Suprapubic skin (tissue), 4 donors: ENCODE measurements at regions not wholly inside any gene's neighbourhood (a gene's known extent, or its start where the extent isn't known, plus 50 kb on each side); places are given as distances from the start of the nearest gene placed in this dataset.

Experiments used
- DNase-seq, 2 donors: peaks; one replicate each; pipeline ENCODE4 v3.0.0-alpha.2; 2019; ENCODE audit warnings: low spot score in 2 of 2
- H3K27ac ChIP-seq: fragments of 200-600 bp; sonication (generic); one replicate; pipeline ENCODE4 v1.5.1; 2019
- H3K27me3 ChIP-seq: fragments of 200-600 bp; sonication (generic); one replicate; pipeline ENCODE4 v1.5.1; 2019
- H3K36me3 ChIP-seq: fragments of 200-600 bp; sonication (generic); one replicate; pipeline ENCODE4 v1.5.1; 2019
- H3K4me1 ChIP-seq: fragments of 200-600 bp; sonication (generic); one replicate; pipeline ENCODE4 v1.5.1; 2019
- H3K4me3 ChIP-seq: fragments of 200-600 bp; sonication (generic); one replicate; pipeline ENCODE4 v1.5.1; 2019; ENCODE audit warnings: mild to moderate bottlenecking
- H3K9me3 ChIP-seq: fragments of 200-600 bp; sonication (generic); one replicate; pipeline ENCODE4 v1.5.1; 2019
- CTCF ChIP-seq, 2 donors: fragments of 200-600 bp in 1 of 2; fragments of 450-650 bp in 1 of 2; sonication (generic) in 1 of 2; IDR thresholded peaks; one replicate each; pipeline ENCODE4 v1.5.1; 2016 to 2019; ENCODE audit warnings: antibody characterized with exemption in 2 of 2, mild to moderate bottlenecking in 1 of 2, moderate library complexity in 1 of 2
- EP300 ChIP-seq: sonication (generic); formaldehyde crosslinking; IDR thresholded peaks from one replicate; pipeline ENCODE4 v1.6.1; 2017; ENCODE audit warnings: antibody characterized with exemption
- POLR2A ChIP-seq, 2 donors: fragments of 450-650 bp; IDR thresholded peaks; one replicate each; pipeline ENCODE4 v1.6.1; 2017; ENCODE audit warnings: antibody characterized with exemption in 2 of 2, mild to moderate bottlenecking in 2 of 2, moderate library complexity in 2 of 2
- POLR2AphosphoS5 ChIP-seq, 3 donors: sonication (generic); formaldehyde crosslinking; IDR thresholded peaks; one replicate each; pipeline ENCODE4 v1.6.1; 2017; ENCODE audit warnings: antibody characterized with exemption in 3 of 3
- WGBS: methylation state at CpG from one replicate; pipeline ENCODE4 v1.1.5; 2018; 5-methylcytosine and 5-hydroxymethylcytosine counted together

GRCh38 chr17:56679115-56679776 lies 85.7 kb downstream of the NOG start:
- H3K27ac ChIP-seq = no peak overlapping the region
- 10% methylated on average over 12 of the region's 12 CpGs for WGBS
- H3K4me1 ChIP-seq = peaks cover 14% of the 10 kb centered on the region
- no peaks in the 10 kb centered on the region for H3K36me3 ChIP-seq
- DNase-seq = no peak
- H3K9me3 ChIP-seq = no peaks in the 10 kb centered on the region
- TF ChIP-seq POLR2A (IDR thresholded peaks at IDR 0.05) = no peak
- peak in 1 of 2 donors; percentile 27 for TF ChIP-seq CTCF (IDR thresholded peaks at IDR 0.05)
- no peak for TF ChIP-seq POLR2AphosphoS5 (IDR thresholded peaks at IDR 0.05)
- no peak for TF ChIP-seq EP300
- peaks cover 69% of the 10 kb centered on the region for H3K27me3 ChIP-seq
- H3K4me3 ChIP-seq = peak overlapping the region; percentile 26

GRCh38 chr17:56679777-56680422 lies 86.4 kb downstream of the NOG start:
- no peaks in the 10 kb centered on the region for H3K36me3 ChIP-seq
- peaks cover 14% of the 10 kb centered on the region for H3K4me1 ChIP-seq
- no peaks in the 10 kb centered on the region for H3K9me3 ChIP-seq
- no peak overlapping the region for H3K27ac ChIP-seq
- H3K27me3 ChIP-seq = peaks cover 75% of the 10 kb centered on the region
- no peak for DNase-seq
- no peak overlapping the region for H3K4me3 ChIP-seq
- TF ChIP-seq POLR2AphosphoS5 (IDR thresholded peaks at IDR 0.05) (no peak), CTCF (IDR thresholded peaks at IDR 0.05) (no peak), EP300 (no peak), POLR2A (IDR thresholded peaks at IDR 0.05) (no peak)
- 40% methylated on average over 6 of the region's 6 CpGs for WGBS

- WGBS = 83% methylated on average over 3 of the region's 3 CpGs
- Histone ChIP-seq H3K36me3 (no peaks in the 10 kb centered on the region), H3K9me3 (no peaks in the 10 kb centered on the region), H3K4me3 (no peak overlapping the region), H3K27ac (no peak overlapping the region), H3K27me3 (peaks cover 72% of the 10 kb centered on the region), H3K4me1 (peaks cover 14% of the 10 kb centered on the region)
- TF ChIP-seq POLR2AphosphoS5 (IDR thresholded peaks at IDR 0.05) (no peak), EP300 (no peak), CTCF (IDR thresholded peaks at IDR 0.05) (no peak), POLR2A (IDR thresholded peaks at IDR 0.05) (no peak)
- DNase-seq = no peak
Measured at GRCh38 chr17:56680676-56681075, 87.2 kb downstream of the NOG start.

GRCh38 chr17:56681561-56682266 lies 88.2 kb downstream of the NOG start:
- H3K4me1 ChIP-seq = peaks cover 14% of the 10 kb centered on the region
- H3K4me3 ChIP-seq = no peak overlapping the region
- H3K36me3 ChIP-seq = no peaks in the 10 kb centered on the region
- no peak for DNase-seq
- TF ChIP-seq POLR2AphosphoS5 (IDR thresholded peaks at IDR 0.05) (no peak), EP300 (no peak), POLR2A (IDR thresholded peaks at IDR 0.05) (no peak), CTCF (IDR thresholded peaks at IDR 0.05) (no peak)
- no peaks in the 10 kb centered on the region for H3K9me3 ChIP-seq
- peaks cover 64% of the 10 kb centered on the region for H3K27me3 ChIP-seq
- H3K27ac ChIP-seq = no peak overlapping the region
- 61% methylated on average over 3 of the region's 3 CpGs for WGBS

GRCh38 chr17:56688151-56688550 lies 94.7 kb downstream of the NOG start:
- Histone ChIP-seq H3K9me3 (no peaks in the 10 kb centered on the region), H3K36me3 (no peaks in the 10 kb centered on the region), H3K4me1 (no peaks in the 10 kb centered on the region), H3K4me3 (no peak overlapping the region), H3K27me3 (peaks cover 18% of the 10 kb centered on the region), H3K27ac (no peak overlapping the region)
- no peak for DNase-seq
- TF ChIP-seq CTCF (IDR thresholded peaks at IDR 0.05) (no peak), EP300 (no peak), POLR2A (IDR thresholded peaks at IDR 0.05) (no peak), POLR2AphosphoS5 (IDR thresholded peaks at IDR 0.05) (no peak)
- WGBS = 87% methylated on average over 1 of the region's 1 CpG
